ENCODE measurements at regions not wholly inside any gene's neighbourhood (a gene's known extent, or its start where the extent isn't known, plus 50 kb on each side); places are given as distances from the start of the nearest gene placed in this dataset.

- no peak for TF ChIP-seq CTCF (IDR thresholded peaks at IDR 0.05; ENCODE audit: low read length)
- TF ChIP-seq EZH2phosphoT487 (IDR thresholded peaks at IDR 0.05; ENCODE audit: low read length), result no peak
These were observed 1761.9 kb downstream of the PLA2G4A start for GRCh38 chr1:188590641-188591040.

Measured in MM.1S (cell line).